SK-N-SH (cell line): ENCODE measurements at regions not wholly inside any gene's neighbourhood (a gene's known extent, or its start where the extent isn't known, plus 50 kb on each side); places are given as distances from the start of the nearest gene placed in this dataset.

Experiments used
- CTCF ChIA-PET: fragments of 300-600, 350-600 bp; formaldehyde crosslinking; extraction: SDS; loops from one replicate; lab custom pipeline; 2021; lab: Yijun Ruan, JAX
- POLR2A ChIA-PET: fragments of 350-600 bp; sonication (Branson Sonifier 250); formaldehyde crosslinking; extraction: SDS; loops from one replicate; lab custom pipeline; 2020; ENCODE audit warnings: antibody characterized with exemption, inconsistent platforms; lab: Yijun Ruan, JAX
- DNase-seq: peaks from one replicate; pipeline ENCODE4 v3.0.0; 2012
- H2AFZ ChIP-seq: fragments of 200-600 bp; sonication (generic); 2 replicates; pipeline ENCODE4 v1.8.1; 2016; ENCODE audit warnings: antibody characterized with exemption, mild to moderate bottlenecking, low read depth
- H3F3A ChIP-seq: fragments of 200-600 bp; sonication (generic); replicated peaks from 2 replicates; pipeline ENCODE3; 2016; ENCODE audit warnings: antibody characterized with exemption, mild to moderate bottlenecking; ENCODE audit not compliant: insufficient read depth
- H3K27ac ChIP-seq, 2 experiments: fragments of 200-500 bp in 1 of 2; fragments of 200-600 bp in 1 of 2; sonication (Bioruptor generic) in 1 of 2; sonication (generic), shearing (Covaris generic) in 1 of 2; 2 replicates each; pipeline versions ENCODE4 v1.5.1 to v1.6.1; 2014 to 2016; ENCODE audit warnings: low read depth in 2 of 2, inconsistent platforms in 1 of 2, low read length in 1 of 2, mild to moderate bottlenecking in 1 of 2, mixed read lengths in 1 of 2
- H3K27me3 ChIP-seq: fragments of 200-600 bp; sonication (generic), shearing (Covaris generic); 2 replicates; pipeline ENCODE4 v1.6.1; 2016; ENCODE audit warnings: mixed run types; ENCODE audit not compliant: insufficient read depth
- H3K36me3 ChIP-seq, 2 experiments: fragments of 200-500 bp in 1 of 2; fragments of 200-600 bp in 1 of 2; sonication (Bioruptor generic) in 1 of 2; sonication (generic) in 1 of 2; replicated peaks in 1 of 2; 2 replicates each; pipeline versions ENCODE3 to v1.5.1; 2014 to 2016; ENCODE audit warnings: low read length in 1 of 2, mild to moderate bottlenecking in 1 of 2; ENCODE audit not compliant: insufficient read depth in 2 of 2, control insufficient read depth in 1 of 2
- H3K4me1 ChIP-seq, 2 experiments: fragments of 200-500 bp in 1 of 2; fragments of 200-600 bp in 1 of 2; sonication (Bioruptor generic) in 1 of 2; sonication (generic), shearing (Covaris generic) in 1 of 2; 2 replicates each; pipeline versions ENCODE4 v1.5.1 to v1.6.1; 2014 to 2016; ENCODE audit warnings: low read depth in 1 of 2, low read length in 1 of 2, mixed run types in 1 of 2; ENCODE audit not compliant: insufficient read depth in 2 of 2, control insufficient read depth in 1 of 2
- H3K4me2 ChIP-seq: fragments of 200-600 bp; sonication (generic), shearing (Covaris generic); 2 replicates; pipeline ENCODE4 v1.6.1; 2017; ENCODE audit warnings: mixed run types
- H3K4me3 ChIP-seq, 2 experiments: fragments of 200-500 bp in 1 of 2; fragments of 200-600 bp in 1 of 2; sonication (Bioruptor generic) in 1 of 2; sonication (generic), shearing (Covaris generic) in 1 of 2; 2 replicates each; pipeline versions ENCODE4 v1.5.1 to v1.8.1; 2014 to 2016; ENCODE audit warnings: low read depth in 2 of 2, inconsistent platforms in 1 of 2, low read length in 1 of 2, mild to moderate bottlenecking in 1 of 2, mixed read lengths in 1 of 2, moderate library complexity in 1 of 2
- H3K79me2 ChIP-seq: fragments of 200-600 bp; sonication (generic); 2 replicates; pipeline ENCODE4 v1.8.1; 2017; ENCODE audit warnings: mild to moderate bottlenecking; ENCODE audit not compliant: insufficient read depth
- H3K9ac ChIP-seq: fragments of 200-600 bp; sonication (generic); 2 replicates; pipeline ENCODE4 v1.6.1; 2017; ENCODE audit warnings: mixed run types
- H3K9me2 ChIP-seq: fragments of 200-600 bp; sonication (generic); 2 replicates; pipeline ENCODE4 v1.6.1; 2017; ENCODE audit warnings: mixed run types
- H3K9me3 ChIP-seq: fragments of 200-600 bp; sonication (generic); 2 replicates; pipeline ENCODE4 v1.6.1; 2017; ENCODE audit warnings: mixed run types, mild to moderate bottlenecking, moderate library complexity
- H4K20me1 ChIP-seq: fragments of 200-600 bp; sonication (generic); 2 replicates; pipeline ENCODE4 v1.6.1; 2017; ENCODE audit warnings: mild to moderate bottlenecking, mixed run types; ENCODE audit not compliant: insufficient read depth
- CTCF ChIP-seq: fragments of 200-600 bp; sonication (generic); IDR thresholded peaks from 2 replicates; pipeline ENCODE4 v1.6.1; 2017; ENCODE audit warnings: antibody characterized with exemption, mild to moderate bottlenecking, moderate library complexity
- EP300 ChIP-seq, 2 experiments: IDR thresholded peaks; 2 replicates each; pipeline versions ENCODE4 v1.4.0 to v1.6.1; 2012; ENCODE audit warnings: borderline replicate concordance in 1 of 2, low read depth in 1 of 2, low read length in 1 of 2
- EZH2phosphoT487 ChIP-seq: fragments of 200-600 bp; sonication (generic); IDR thresholded peaks from 2 replicates; pipeline ENCODE4 v1.6.1; 2017; ENCODE audit warnings: low read depth, mixed run types, mild to moderate bottlenecking, antibody characterized with exemption, moderate library complexity, borderline replicate concordance
- FOSL2 ChIP-seq: IDR thresholded peaks from 2 replicates; pipeline ENCODE4 v1.4.0; 2012; ENCODE audit warnings: low read depth, mild to moderate bottlenecking, moderate library complexity, borderline replicate concordance
- GATA2 ChIP-seq: sonication (generic); formaldehyde crosslinking; IDR thresholded peaks from 2 replicates; pipeline ENCODE4 v1.5.0; 2020; ENCODE audit warnings: mild to moderate bottlenecking, missing genetic modification reagents
- IRF3 ChIP-seq: fragments of 150-350 bp; IDR thresholded peaks from 2 replicates; pipeline ENCODE4 v1.6.1; 2016; ENCODE audit warnings: mild to moderate bottlenecking, low read depth, low read length
- JUND ChIP-seq: IDR thresholded peaks from 2 replicates; pipeline ENCODE4 v1.4.0; 2012
- MXI1 ChIP-seq: IDR thresholded peaks from 2 replicates; pipeline ENCODE4 v1.6.1; 2012; ENCODE audit warnings: mild to moderate bottlenecking, low read depth, low read length, improper control_type of control experiment
- NRF1 ChIP-seq: IDR thresholded peaks from 2 replicates; pipeline ENCODE4 v1.6.1; 2012; ENCODE audit warnings: low read depth, mild to moderate bottlenecking, low read length
- PBX3 ChIP-seq: IDR thresholded peaks from 2 replicates; pipeline ENCODE4; 2012
- POLR2AphosphoS5 ChIP-seq: IDR thresholded peaks from 2 replicates; pipeline ENCODE4 v1.6.1; 2012; ENCODE audit warnings: low read depth, low read length
- RAD21 ChIP-seq: IDR thresholded peaks from 2 replicates; pipeline ENCODE4 v1.6.1; 2012; ENCODE audit warnings: mild to moderate bottlenecking, low read length
- SIN3A ChIP-seq: IDR thresholded peaks from 2 replicates; pipeline ENCODE4 v1.6.1; 2012; ENCODE audit warnings: low read depth, mild to moderate bottlenecking, low read length, moderate library complexity, borderline replicate concordance
- SMC3 ChIP-seq: IDR thresholded peaks from 2 replicates; pipeline ENCODE4 v1.6.1; 2012; ENCODE audit warnings: low read depth, low read length, improper control_type of control experiment
- TCF12 ChIP-seq: IDR thresholded peaks from 2 replicates; pipeline ENCODE4 v1.4.0; 2012
- USF1 ChIP-seq: IDR thresholded peaks from 2 replicates; pipeline ENCODE4 v1.4.0; 2012; ENCODE audit warnings: low read depth, borderline replicate concordance
- USF2 ChIP-seq: fragments of 150-350 bp; IDR thresholded peaks from 2 replicates; pipeline ENCODE4 v1.6.1; 2017; ENCODE audit warnings: antibody characterized with exemption, low read length, low read depth, borderline replicate concordance
- WGBS: methylation state at CpG from one replicate; pipeline ENCODE4 v1.1.6; 2017; ENCODE audit warnings: low lambda C conversion rate; 5-methylcytosine and 5-hydroxymethylcytosine counted together

- CTCF ChIA-PET = interaction anchor here (0.7 kb wide), 1 partner anchor 374 kb away, joined by 3 read pairs; no protein-coding TSS in a partner anchor
- no peak for TF ChIP-seq NRF1
- no peak for TF ChIP-seq GATA2
- TF ChIP-seq PBX3 = no peak
- TF ChIP-seq JUND = no peak
- TF ChIP-seq CTCF = no peak
- no peak for TF ChIP-seq USF1
- no peak for TF ChIP-seq FOSL2
- no peak for TF ChIP-seq EP300 (IDR thresholded peaks at IDR 0.05; ENCODE audit: borderline replicate concordance in 1 of 2, low read depth in 1 of 2, low read length in 1 of 2)
- TF ChIP-seq EZH2phosphoT487 = no peak
- no peak for TF ChIP-seq RAD21
- TF ChIP-seq POLR2AphosphoS5 = no peak
- no peak for TF ChIP-seq TCF12
- H3K4me1 ChIP-seq = no peaks in the 10 kb centered on the region
- H3F3A ChIP-seq = no peaks in the 10 kb centered on the region
- H4K20me1 ChIP-seq = no peaks in the 10 kb centered on the region
- POLR2A ChIA-PET = no interaction called here
- H2AFZ ChIP-seq = no peak overlapping the region
- H3K9ac ChIP-seq = no peak overlapping the region
- no peaks in the 10 kb centered on the region for H3K27me3 ChIP-seq
- 74% methylated on average over 7 of the region's 7 CpGs for WGBS
- H3K36me3 ChIP-seq = no peaks in the 10 kb centered on the region
- H3K79me2 ChIP-seq = no peaks in the 10 kb centered on the region
- no peak for DNase-seq
- H3K27ac ChIP-seq = no peak overlapping the region
- H3K4me3 ChIP-seq = no peak overlapping the region
- no peak overlapping the region for H3K4me2 ChIP-seq
- no peaks in the 10 kb centered on the region for H3K9me2 ChIP-seq
- no peaks in the 10 kb centered on the region for H3K9me3 ChIP-seq
Observed at GRCh38 chr13:31610270-31610998, 128.9 kb upstream of the RXFP2 start.

- Histone ChIP-seq H3K27me3 (no peaks in the 10 kb centered on the region), H3K79me2 (no peaks in the 10 kb centered on the region), H3K9me2 (no peaks in the 10 kb centered on the region), H3K4me1 (no peaks in the 10 kb centered on the region), H2AFZ (no peak overlapping the region), H3K4me2 (no peak overlapping the region), H3K4me3 (no peak overlapping the region), H4K20me1 (no peaks in the 10 kb centered on the region), H3F3A (no peaks in the 10 kb centered on the region), H3K9me3 (no peaks in the 10 kb centered on the region), H3K36me3 (no peaks in the 10 kb centered on the region), H3K27ac (no peak overlapping the region), H3K9ac (no peak overlapping the region)
- ChIA-PET CTCF (interaction anchor here (0.7 kb wide), 1 partner anchor 375 kb away, joined by 3 read pairs; no protein-coding TSS in a partner anchor), POLR2A (no interaction called here)
- DNase-seq = no peak
- WGBS = 55% methylated on average over 3 of the region's 3 CpGs
- TF ChIP-seq USF2 = no peak
- TF ChIP-seq NRF1 = no peak
- TF ChIP-seq SIN3A = no peak
- TF ChIP-seq CTCF = no peak
- TF ChIP-seq IRF3 = no peak
- no peak for TF ChIP-seq EP300 (IDR thresholded peaks at IDR 0.05; ENCODE audit: borderline replicate concordance in 1 of 2, low read depth in 1 of 2, low read length in 1 of 2)
- no peak for TF ChIP-seq PBX3
- no peak for TF ChIP-seq MXI1
- no peak for TF ChIP-seq SMC3
- no peak for TF ChIP-seq RAD21
Observed at GRCh38 chr13:31611214-31611613, 128.1 kb upstream of the RXFP2 start.
